Esophagus squamous epithelium (tissue), 5 donors: ENCODE measurements at regions not wholly inside any gene's neighbourhood (a gene's known extent, or its start where the extent isn't known, plus 50 kb on each side); places are given as distances from the start of the nearest gene placed in this dataset.

Source experiments
- DNase-seq: peaks from one replicate; lab custom pipeline; 2025; lab: John Stamatoyannopoulos, UW
- H3K27ac ChIP-seq, 4 donors: fragments of 200-600 bp; sonication (generic); one replicate each; pipeline ENCODE4 v1.5.1; 2016 to 2019; ENCODE audit warnings: mild to moderate bottlenecking in 1 of 4
- H3K27me3 ChIP-seq, 4 donors: fragments of 200-600 bp; sonication (generic); 1 replicate in 3 of 4; 2 replicates in 1 of 4; pipeline versions ENCODE4 v1.5.1 to v1.6.0; 2017 to 2021; ENCODE audit warnings: antibody characterized with exemption in 1 of 4
- H3K36me3 ChIP-seq, 3 donors: fragments of 200-600 bp; sonication (generic); one replicate each; pipeline ENCODE4 v1.5.1; 2016 to 2019
- H3K4me1 ChIP-seq, 3 donors: fragments of 200-600 bp; sonication (generic); one replicate each; pipeline ENCODE4 v1.5.1; 2017 to 2019
- H3K4me3 ChIP-seq, 4 donors: fragments of 200-600 bp; sonication (generic); 1 replicate in 3 of 4; 2 replicates in 1 of 4; pipeline ENCODE4 v1.5.1; 2016 to 2019; ENCODE audit warnings: mild to moderate bottlenecking in 2 of 4, moderate library complexity in 1 of 4
- H3K9me3 ChIP-seq, 3 donors: fragments of 200-600 bp; sonication (generic); one replicate each; pipeline ENCODE4 v1.5.1; 2016 to 2019
- POLR2A ChIP-seq, 4 donors: fragments of 450-650 bp; IDR thresholded peaks; one replicate each; pipeline ENCODE4 v1.6.1; 2017; ENCODE audit warnings: antibody characterized with exemption in 4 of 4, mild to moderate bottlenecking in 4 of 4, moderate library complexity in 3 of 4
- WGBS, 2 donors: methylation state at CpG; one replicate each; pipeline ENCODE4 v1.1.5; 2018; 5-methylcytosine and 5-hydroxymethylcytosine counted together
- intact Hi-C: fragments of 100-400 bp; cut with DNase I; formaldehyde crosslinking; loops from one replicate; pipeline ENCODE4 v1.15.0; 2022
- TF ChIP-seq, protein P1 (sequence below), 6 experiments: fragments of 450-650 bp in 4 of 6; fragments of 200-600 bp in 2 of 6; sonication (generic) in 2 of 6; IDR thresholded peaks; one replicate each; pipeline ENCODE4 v1.5.1; 2016 to 2019; ENCODE audit warnings: antibody characterized with exemption in 6 of 6, mild to moderate bottlenecking in 4 of 6, moderate library complexity in 4 of 6
- donor health status: DM: yes; HTN: yes; CAD: no.

DNA sequence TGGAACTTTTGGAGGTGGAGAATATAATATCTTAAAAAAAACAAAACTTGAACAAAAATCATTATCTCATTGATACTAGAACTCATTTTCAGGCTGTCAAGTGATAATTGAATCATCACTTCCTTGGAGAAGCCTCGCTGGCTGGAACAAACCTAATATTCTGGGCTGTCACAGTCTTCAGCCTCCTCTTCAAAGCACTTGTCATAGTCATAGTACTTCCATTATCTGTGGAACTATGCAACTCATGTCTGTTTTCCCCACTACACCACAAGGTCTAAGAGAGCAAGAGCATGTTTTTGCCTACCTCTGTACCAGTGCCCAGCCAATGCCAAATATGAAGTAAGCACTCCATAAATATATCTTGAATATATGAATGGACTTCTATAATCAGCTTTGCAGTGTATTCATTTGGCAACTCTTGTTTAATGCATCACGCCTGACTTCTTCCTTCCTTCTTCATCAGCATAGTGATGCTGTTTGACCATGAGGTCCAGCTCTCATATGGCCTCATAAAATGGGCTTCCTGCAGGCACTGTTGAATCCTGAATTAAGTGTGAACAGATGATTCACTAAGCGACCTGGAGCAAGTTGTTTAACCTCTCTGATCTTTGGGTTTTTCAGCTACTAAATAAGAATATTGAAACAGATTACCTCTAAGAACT, 86.6 kb upstream of the SNRK start:
- H3K27me3 ChIP-seq, result peaks cover 0 to 25% (median 0%) of the 10 kb centered on the region in 4 donors
- H3K36me3 ChIP-seq, result no peaks in the 10 kb centered on the region
- 65 to 70% methylated on average over 3 of the region's 3 CpGs for WGBS, 2 donors
- no peak overlapping the region for H3K4me3 ChIP-seq
- intact Hi-C loops, result no loop called here
- H3K4me1 ChIP-seq, result no peaks in the 10 kb centered on the region
- DNase-seq, result no peak
- TF ChIP-seq, protein P1, sequence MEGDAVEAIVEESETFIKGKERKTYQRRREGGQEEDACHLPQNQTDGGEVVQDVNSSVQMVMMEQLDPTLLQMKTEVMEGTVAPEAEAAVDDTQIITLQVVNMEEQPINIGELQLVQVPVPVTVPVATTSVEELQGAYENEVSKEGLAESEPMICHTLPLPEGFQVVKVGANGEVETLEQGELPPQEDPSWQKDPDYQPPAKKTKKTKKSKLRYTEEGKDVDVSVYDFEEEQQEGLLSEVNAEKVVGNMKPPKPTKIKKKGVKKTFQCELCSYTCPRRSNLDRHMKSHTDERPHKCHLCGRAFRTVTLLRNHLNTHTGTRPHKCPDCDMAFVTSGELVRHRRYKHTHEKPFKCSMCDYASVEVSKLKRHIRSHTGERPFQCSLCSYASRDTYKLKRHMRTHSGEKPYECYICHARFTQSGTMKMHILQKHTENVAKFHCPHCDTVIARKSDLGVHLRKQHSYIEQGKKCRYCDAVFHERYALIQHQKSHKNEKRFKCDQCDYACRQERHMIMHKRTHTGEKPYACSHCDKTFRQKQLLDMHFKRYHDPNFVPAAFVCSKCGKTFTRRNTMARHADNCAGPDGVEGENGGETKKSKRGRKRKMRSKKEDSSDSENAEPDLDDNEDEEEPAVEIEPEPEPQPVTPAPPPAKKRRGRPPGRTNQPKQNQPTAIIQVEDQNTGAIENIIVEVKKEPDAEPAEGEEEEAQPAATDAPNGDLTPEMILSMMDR (IDR thresholded peaks at IDR 0.05), result no peak
- no peak for TF ChIP-seq POLR2A (IDR thresholded peaks at IDR 0.05)
- H3K9me3 ChIP-seq, result no peaks in the 10 kb centered on the region
- H3K27ac ChIP-seq, result no peak overlapping the region

DNA sequence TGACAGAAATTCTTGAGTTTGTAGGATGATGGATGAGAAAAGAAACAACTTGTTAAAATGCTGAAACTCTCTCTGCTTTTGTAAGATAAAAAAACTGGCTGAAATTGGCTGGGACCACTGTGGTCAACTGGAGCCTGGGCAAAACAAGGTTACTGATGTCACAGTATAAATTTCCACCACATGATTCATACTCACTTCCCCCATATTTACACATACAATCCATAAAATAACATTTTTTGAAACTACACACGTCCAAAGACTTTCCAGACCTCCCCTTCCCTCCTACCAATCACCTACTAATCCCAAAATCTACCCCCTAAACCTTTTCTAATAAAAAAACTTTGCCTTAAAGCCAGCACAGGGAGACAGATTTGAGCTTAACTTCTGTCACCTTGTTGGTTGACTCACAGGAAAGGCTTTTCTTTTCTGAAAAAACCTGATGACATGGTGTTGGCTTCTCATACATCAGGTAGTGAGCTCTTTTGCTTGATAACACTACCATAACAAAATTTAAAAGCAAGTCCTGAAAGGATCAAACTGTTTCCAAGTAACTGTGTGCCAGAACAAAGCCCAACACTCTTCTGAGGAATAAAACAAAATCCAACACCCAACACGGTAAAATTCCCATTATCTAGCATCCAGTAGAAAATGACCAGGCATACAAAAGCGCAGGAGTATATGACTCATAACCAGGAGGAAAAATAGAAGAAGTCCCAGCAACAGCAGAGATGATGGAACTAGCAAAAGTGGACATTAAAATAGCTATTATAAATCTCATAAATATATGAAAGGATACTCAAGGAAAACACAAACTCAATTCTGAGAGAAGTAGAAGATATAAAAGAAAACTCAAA, 87.3 kb upstream of the SNRK start:
- no peaks in the 10 kb centered on the region for H3K4me1 ChIP-seq
- intact Hi-C loops, result no loop called here
- H3K27me3 ChIP-seq, result peaks cover 0 to 25% (median 0%) of the 10 kb centered on the region in 4 donors
- no peak overlapping the region for H3K4me3 ChIP-seq
- H3K9me3 ChIP-seq, result no peaks in the 10 kb centered on the region
- WGBS, 2 donors, result 73 to 74% methylated on average over 3 of the region's 3 CpGs
- TF ChIP-seq POLR2A (IDR thresholded peaks at IDR 0.05), result no peak
- TF ChIP-seq, protein P1 (IDR thresholded peaks at IDR 0.05), result no peak
- DNase-seq, result no peak
- H3K27ac ChIP-seq, result no peak overlapping the region
- no peaks in the 10 kb centered on the region for H3K36me3 ChIP-seq

DNA sequence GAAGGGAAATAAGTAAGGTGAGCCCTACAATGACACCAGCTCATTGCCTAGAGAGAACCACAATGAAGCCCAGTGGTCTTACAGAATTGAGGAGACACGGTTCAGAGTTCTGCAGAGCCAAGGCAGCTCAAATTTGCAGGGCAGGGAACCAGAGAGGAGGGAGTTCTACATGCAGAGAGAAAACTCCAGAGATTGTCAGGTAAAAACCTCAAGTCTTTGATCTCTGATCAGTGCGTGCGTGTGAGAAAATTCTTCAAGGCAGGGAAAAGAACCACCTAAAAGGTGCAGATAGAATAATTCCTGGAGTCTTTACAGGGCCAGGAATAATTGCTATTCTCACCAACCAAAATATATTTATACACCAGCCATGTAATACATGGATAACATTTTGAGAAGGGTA, 88.0 kb upstream of the SNRK start:
- H3K4me1 ChIP-seq, result no peaks in the 10 kb centered on the region
- intact Hi-C loops, result no loop called here
- no peaks in the 10 kb centered on the region for H3K9me3 ChIP-seq
- no peak for DNase-seq
- WGBS, 2 donors, result 55 to 67% methylated on average over 3 of the region's 3 CpGs
- peaks cover 0 to 25% (median 0%) of the 10 kb centered on the region in 4 donors for H3K27me3 ChIP-seq
- TF ChIP-seq, protein P1 (IDR thresholded peaks at IDR 0.05), result no peak
- no peak for TF ChIP-seq POLR2A (IDR thresholded peaks at IDR 0.05)
- H3K36me3 ChIP-seq, result no peaks in the 10 kb centered on the region
- H3K4me3 ChIP-seq, result no peak overlapping the region
- no peak overlapping the region for H3K27ac ChIP-seq

DNA sequence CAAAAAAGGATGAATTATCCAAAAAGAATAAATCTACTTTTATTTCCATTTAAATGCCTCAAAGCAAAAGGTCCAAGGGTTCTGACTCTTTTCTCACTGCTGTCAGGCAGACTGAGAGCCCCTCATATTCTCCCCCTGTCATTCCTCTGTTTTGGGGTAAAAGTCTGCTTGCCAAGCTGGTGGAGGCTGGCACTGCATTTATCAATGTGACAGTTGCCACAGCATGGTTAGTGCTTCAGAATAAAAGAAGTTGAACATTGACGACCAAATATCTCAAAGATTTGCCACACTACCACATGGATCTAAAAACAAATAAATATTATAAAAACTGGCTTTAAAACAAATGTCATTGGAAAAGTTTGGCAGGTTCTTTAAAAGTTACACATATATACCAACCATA, 89.2 kb upstream of the SNRK start:
- H3K27ac ChIP-seq, result no peak overlapping the region
- intact Hi-C loops, result no loop called here
- H3K36me3 ChIP-seq, result no peaks in the 10 kb centered on the region
- no peaks in the 10 kb centered on the region for H3K9me3 ChIP-seq
- H3K4me1 ChIP-seq, result no peaks in the 10 kb centered on the region
- no peak overlapping the region for H3K4me3 ChIP-seq
- DNase-seq, result no peak
- peaks cover 0 to 25% (median 0%) of the 10 kb centered on the region in 4 donors for H3K27me3 ChIP-seq
- WGBS, 2 donors, result 35 to 39% methylated on average over 1 of the region's 1 CpG
- no peak for TF ChIP-seq POLR2A (IDR thresholded peaks at IDR 0.05)
- TF ChIP-seq, protein P1 (IDR thresholded peaks at IDR 0.05), result no peak

DNA sequence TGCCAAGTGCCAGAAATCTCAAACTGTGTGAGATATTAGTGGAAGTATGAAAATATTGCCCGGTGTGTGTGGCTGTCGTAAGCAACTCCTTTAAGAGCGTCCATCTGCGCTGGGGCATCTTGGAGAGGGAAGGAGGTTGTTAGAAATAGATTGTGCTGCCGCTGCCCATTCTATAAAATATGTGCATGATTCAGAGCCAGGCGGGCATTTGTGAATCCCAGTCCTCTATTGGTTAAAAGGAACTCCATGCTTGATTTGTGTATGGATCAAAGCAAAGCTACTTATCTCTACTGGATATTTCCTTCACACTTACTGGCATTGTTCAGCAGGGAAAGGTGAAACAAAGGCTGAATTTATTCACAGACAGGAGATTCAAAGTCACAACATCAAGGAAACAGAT, 89.6 kb upstream of the SNRK start:
- TF ChIP-seq, protein P1 (IDR thresholded peaks at IDR 0.05), result no peak
- TF ChIP-seq POLR2A (IDR thresholded peaks at IDR 0.05), result no peak
- intact Hi-C loops, result no loop called here
- no peaks in the 10 kb centered on the region for H3K4me1 ChIP-seq
- no peak overlapping the region for H3K4me3 ChIP-seq
- 89 to 93% methylated on average over 6 of the region's 6 CpGs for WGBS, 2 donors
- H3K9me3 ChIP-seq, result no peaks in the 10 kb centered on the region
- peaks cover 0 to 25% (median 0%) of the 10 kb centered on the region in 4 donors for H3K27me3 ChIP-seq
- H3K27ac ChIP-seq, result no peak overlapping the region
- DNase-seq, result no peak
- H3K36me3 ChIP-seq, result no peaks in the 10 kb centered on the region
